ENCODE measurements at regions not wholly inside any gene's neighbourhood (a gene's known extent, or its start where the extent isn't known, plus 50 kb on each side); places are given as distances from the start of the nearest gene placed in this dataset.

GRCh38 chr1:114224196-114224907, 70.7 kb upstream of the SYT6 start:
- DNase-seq (ENCODE audit: low spot score), result no peak

- no peak for DNase-seq (ENCODE audit: low spot score)
These were observed 69.3 kb upstream of the SYT6 start for GRCh38 chr1:114222920-114223319.

GRCh38 chr1:114219172-114219868, 65.7 kb upstream of the SYT6 start:
- DNase-seq (ENCODE audit: low spot score), result no peak

- DNase-seq (ENCODE audit: low spot score), result no peak
These were observed 64.9 kb upstream of the SYT6 start for GRCh38 chr1:114218361-114219171.

GRCh38 chr1:114216431-114217173, 62.9 kb upstream of the SYT6 start:
- DNase-seq (ENCODE audit: low spot score), result no peak

- DNase-seq (ENCODE audit: low spot score), result no peak
These were observed 61.8 kb upstream of the SYT6 start for GRCh38 chr1:114215436-114215835.

GRCh38 chr1:114214016-114214415, 60.3 kb upstream of the SYT6 start:
- no peak for DNase-seq (ENCODE audit: low spot score)

GRCh38 chr1:114209971-114210370, 56.3 kb upstream of the SYT6 start:
- DNase-seq (ENCODE audit: low spot score), result no peak

GRCh38 chr1:114208714-114209113, 55.0 kb upstream of the SYT6 start:
- no peak for DNase-seq (ENCODE audit: low spot score)

- DNase-seq (ENCODE audit: low spot score), result no peak
These were observed 54.4 kb upstream of the SYT6 start for GRCh38 chr1:114208106-114208505.

- DNase-seq (ENCODE audit: low spot score), result no peak
These were observed 54.0 kb upstream of the SYT6 start for GRCh38 chr1:114207635-114208034.

GRCh38 chr1:114206392-114206791, 52.7 kb upstream of the SYT6 start:
- no peak for DNase-seq (ENCODE audit: low spot score)

- DNase-seq (ENCODE audit: low spot score), result no peak
These were observed 50.0 kb upstream of the SYT6 start for GRCh38 chr1:114203595-114204128.
